ENCODE measurements at regions not wholly inside any gene's neighbourhood (a gene's known extent, or its start where the extent isn't known, plus 50 kb on each side); places are given as distances from the start of the nearest gene placed in this dataset.

DNA sequence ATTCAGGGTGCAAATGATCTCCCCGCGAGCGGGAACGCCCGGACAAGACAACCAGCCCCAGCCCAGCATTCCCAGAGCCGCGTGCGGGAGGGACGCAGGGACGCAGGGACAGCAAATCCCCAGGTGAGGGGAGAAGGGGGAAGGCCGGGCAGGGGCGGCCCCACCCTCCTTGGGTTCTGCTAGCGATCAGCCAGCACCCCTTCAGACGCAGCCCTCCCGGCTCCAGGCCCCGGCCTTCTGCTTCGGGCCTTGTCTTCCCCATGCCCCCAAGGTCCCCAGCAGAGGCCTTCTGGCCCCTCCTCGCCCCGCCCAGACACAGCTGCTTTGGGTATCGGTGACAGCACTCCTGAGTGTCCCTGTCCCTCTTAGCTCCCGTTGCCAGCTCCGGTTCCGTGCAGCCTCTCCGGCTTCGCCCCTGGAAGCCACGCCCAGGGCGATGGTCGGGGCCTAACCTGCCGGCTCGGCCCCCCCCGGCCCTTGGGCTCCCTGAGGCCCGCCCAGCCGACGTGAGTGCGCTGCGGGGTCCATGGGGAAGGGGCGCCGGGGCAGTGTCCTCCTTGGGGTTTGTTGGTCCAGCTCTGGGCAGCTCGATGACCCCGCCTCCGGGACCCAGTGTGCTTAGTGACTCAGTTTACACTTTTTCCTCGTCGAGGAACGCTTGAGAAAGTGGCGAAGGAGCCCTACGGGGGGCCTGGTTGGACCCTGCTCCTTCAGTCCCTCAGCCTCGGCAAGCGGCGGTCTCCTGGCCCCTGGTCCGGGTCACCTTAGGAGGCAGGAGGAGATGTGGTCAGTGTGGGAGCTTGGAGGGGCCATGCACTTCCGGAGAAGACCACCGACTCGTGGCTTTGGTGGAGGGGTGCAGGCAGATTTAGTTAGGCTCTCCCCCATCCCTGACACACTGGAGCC, 50.5 kb upstream of the AMZ2 start:
- TF ChIP-seq, protein P1, sequence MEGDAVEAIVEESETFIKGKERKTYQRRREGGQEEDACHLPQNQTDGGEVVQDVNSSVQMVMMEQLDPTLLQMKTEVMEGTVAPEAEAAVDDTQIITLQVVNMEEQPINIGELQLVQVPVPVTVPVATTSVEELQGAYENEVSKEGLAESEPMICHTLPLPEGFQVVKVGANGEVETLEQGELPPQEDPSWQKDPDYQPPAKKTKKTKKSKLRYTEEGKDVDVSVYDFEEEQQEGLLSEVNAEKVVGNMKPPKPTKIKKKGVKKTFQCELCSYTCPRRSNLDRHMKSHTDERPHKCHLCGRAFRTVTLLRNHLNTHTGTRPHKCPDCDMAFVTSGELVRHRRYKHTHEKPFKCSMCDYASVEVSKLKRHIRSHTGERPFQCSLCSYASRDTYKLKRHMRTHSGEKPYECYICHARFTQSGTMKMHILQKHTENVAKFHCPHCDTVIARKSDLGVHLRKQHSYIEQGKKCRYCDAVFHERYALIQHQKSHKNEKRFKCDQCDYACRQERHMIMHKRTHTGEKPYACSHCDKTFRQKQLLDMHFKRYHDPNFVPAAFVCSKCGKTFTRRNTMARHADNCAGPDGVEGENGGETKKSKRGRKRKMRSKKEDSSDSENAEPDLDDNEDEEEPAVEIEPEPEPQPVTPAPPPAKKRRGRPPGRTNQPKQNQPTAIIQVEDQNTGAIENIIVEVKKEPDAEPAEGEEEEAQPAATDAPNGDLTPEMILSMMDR (IDR thresholded peaks at IDR 0.05), result no peak
- TF ChIP-seq EP300 (IDR thresholded peaks at IDR 0.05; ENCODE audit: low read depth) (no peak), POLR2AphosphoS5 (IDR thresholded peaks at IDR 0.05) (no peak), POLR2A (IDR thresholded peaks at IDR 0.05) (no peak)
